ENCODE measurements at regions not wholly inside any gene's neighbourhood (a gene's known extent, or its start where the extent isn't known, plus 50 kb on each side); places are given as distances from the start of the nearest gene placed in this dataset.
"Not testable (repeated sequence)": the region's sequence is repeated elsewhere in the genome, so short reads cannot be mapped to it uniquely, and the experiment has no call there.

- TF ChIP-seq POLR2AphosphoS5 (IDR thresholded peaks at IDR 0.05); CTCF (IDR thresholded peaks at IDR 0.05 in 8 of 11, conservative IDR thresholded peaks at IDR 0.05 in 3 of 11); POLR2A (IDR thresholded peaks at IDR 0.05): not testable (repeated sequence)
Measured at GRCh38 chr5:12131020-12131419, 226.8 kb upstream of the CTNND2 start.
